NCI-H2107 treated with DMSO at 0.1 percent for 48 hours (cell line): ENCODE measurements at regions not wholly inside any gene's neighbourhood (a gene's known extent, or its start where the extent isn't known, plus 50 kb on each side); places are given as distances from the start of the nearest gene placed in this dataset.

Experiments used
- DNase-seq: peaks from one replicate; lab custom pipeline; 2025; ENCODE audit not compliant: unreplicated experiment; lab: John Stamatoyannopoulos, UW

DNA sequence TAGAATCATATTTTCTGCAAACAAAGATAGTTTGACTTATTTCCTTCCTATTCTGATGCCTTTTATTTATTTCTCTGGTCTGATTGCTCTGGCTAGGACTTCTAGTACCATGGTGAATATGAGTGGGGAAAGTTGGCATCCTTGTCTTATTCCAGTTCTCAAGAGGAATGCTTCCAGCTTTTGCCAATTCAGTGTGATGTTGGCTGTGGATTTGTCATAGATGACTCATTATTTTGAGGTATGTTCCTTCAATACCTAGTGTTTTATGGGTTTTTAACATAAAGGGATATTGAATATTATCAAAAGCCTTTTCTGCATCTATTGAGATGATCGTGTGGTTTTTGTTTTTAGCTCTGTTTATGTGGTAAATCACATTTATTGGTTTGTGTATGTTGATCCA is 139.4 kb upstream of the CNTN1 start:
- DNase-seq, result no peak

DNA sequence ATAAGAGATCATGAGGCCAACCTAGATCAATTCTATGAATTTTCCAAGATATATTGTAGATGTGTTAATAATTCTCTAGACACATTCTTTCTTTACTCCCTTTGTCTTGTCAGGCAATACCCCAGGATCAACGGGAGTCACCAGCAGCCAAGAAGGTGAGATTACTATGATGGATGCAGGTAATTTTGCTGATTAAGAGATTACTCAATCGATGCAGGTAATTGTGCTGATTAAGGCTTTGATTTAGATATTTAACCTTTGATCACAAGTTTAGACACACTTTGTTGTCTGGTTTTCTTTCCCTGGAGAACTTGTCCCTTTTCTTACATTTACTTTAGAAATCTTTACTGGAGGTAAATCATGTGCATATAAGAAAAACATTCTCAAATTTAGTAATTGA is 134.3 kb upstream of the CNTN1 start:
- no peak for DNase-seq

DNA sequence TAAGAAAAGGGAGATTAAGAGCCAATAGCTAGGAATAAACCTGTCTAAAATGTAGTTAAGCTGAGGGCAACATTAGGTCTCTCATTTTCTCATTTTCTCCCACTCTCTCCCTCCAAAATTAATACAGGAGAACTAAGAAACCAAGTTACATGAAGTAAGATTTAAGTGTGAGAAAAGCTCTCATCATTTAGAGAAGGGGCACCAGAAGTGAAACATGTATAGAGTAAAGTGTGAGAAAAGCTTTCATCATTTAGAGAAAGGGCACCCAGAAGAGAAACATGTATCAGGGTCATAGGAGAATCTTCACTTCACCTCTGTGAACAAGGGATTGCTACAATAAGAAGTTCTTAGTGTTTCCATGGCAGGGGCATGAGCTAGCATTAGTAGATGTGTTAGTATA is 132.4 kb upstream of the CNTN1 start:
- no peak for DNase-seq

DNA sequence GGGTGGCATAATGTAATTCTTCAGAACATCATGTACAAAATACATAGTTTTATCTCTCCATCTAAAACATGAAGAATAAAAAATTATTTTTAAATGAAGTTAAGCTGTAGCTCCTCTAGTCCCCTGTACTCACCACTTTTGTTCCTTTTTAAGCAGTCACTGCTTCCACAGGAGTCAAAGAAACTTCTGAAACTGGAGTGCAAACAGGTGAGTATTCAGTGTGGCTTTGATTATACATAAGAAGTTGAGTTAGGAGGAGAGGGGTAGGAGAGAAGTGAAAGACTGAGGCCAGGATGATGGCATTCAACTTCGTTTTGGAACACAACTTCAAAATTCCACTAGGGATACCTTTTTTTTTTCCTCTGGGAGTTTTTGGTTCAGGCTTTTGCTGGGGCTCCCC is 131.4 kb upstream of the CNTN1 start:
- DNase-seq, result no peak

DNA sequence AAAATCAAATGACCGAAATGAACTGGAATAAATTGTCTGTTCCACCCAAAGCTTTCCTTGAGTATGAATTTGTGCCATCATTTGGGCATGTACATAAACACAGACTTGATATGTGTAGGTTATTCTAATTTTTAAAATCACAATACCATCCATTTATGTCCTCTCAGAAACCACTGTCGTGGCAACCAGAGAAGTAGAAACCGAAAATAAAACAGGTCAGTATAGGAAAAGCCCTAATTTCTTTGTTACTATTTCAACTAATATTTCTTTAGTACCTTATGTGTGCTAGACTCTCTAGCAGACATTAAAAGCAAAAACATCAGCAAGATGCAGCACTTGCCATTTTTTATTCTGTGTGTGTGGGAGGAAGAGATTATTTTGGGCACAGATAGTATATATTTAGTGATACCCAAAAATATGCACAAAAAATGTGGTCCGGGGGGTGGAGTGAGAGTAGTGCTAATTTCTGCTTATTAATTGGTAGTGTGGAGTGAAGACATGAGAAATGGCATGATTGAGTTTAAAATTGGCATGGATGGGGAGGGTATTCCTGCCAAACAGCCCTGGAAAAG is 130.8 kb upstream of the CNTN1 start:
- no peak for DNase-seq

DNA sequence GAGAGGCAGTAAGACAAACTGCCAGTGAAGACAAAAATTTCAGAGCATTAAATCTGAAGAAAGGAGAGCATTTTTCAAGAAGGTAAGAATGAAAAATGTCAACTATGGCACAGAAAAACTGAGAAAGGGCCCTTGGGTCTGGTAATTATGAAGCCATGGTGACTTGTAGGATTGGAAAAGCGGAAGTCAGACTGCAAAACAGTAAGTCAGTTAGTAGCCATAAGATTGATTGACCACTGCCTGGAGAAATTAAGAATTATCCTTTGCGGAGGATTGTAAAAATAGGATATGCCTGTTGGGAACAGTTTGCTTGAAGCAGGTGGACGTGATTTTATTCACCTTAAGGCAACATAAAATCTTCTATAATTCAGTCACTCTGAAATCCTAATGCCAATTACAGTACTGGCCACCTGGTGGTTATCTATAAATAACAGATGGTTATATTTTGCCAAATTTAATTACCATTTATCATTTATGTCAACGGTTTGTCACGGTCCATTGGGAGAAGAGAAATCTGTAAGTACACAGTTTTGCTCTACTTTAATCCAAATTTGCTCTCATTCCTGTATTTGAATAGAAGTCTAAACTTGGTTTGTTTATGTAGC is 127.1 kb upstream of the CNTN1 start:
- no peak for DNase-seq

DNA sequence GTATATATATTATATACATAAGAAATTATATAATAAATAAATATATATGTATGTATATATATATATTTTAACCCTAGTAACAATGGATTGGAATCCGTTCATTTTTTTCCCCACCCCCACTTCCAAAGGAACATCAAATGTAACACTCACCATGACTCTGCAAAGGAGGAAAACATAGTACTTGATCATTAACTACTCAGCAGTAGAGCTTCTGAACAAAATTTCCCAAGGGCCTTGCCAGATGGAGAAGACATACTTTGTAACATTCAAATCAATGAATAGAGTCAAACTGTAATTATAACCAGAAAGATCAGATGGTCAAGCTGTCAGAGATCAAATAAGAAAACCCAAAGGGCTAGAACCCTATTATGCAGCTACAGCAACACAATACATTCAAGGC is 126.0 kb upstream of the CNTN1 start:
- DNase-seq, result no peak

DNA sequence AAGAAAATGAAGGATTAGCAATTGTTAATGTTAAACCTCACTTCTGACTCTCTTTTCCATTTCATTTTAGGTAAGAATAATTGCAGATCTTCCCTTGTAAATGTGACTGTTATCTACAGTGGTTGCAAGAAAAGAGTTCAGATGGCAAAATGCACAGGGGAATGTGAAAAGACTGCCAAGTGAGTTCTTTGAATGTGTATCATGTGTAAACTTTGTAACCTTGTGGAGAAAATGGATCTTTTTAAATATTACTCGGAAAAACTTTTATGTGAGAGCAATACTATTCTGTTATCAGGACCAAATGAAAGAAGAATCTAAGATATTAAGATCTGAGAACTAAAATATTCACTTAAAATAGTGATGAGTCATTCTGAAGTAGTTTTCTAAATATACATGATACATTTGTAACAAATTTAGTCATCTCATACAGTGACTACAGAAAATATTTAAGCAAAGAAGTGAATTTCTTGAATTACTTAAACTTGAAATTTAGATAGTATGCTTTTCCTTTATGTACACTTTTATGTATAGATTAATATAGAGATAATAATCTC is 122.5 kb upstream of the CNTN1 start:
- no peak for DNase-seq

DNA sequence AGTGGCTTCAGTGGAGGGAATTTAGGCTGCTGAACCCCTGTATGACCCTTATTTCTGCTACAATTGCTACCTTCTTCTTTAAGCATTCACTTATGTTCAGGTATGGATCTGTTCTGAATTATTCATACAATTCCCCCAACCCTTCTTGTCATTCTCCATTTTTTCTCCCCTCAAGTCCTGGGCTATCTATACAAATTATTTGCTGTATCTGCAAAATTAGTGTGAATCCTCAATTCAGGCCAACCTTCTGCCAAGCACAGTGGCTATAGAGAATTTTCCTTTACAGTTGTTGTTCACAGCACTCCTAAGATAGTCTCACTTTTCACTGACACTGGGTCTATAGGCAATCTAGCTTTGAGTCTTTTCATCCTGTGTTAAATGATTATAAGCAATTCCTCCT is 119.2 kb upstream of the CNTN1 start:
- DNase-seq, result no peak

DNA sequence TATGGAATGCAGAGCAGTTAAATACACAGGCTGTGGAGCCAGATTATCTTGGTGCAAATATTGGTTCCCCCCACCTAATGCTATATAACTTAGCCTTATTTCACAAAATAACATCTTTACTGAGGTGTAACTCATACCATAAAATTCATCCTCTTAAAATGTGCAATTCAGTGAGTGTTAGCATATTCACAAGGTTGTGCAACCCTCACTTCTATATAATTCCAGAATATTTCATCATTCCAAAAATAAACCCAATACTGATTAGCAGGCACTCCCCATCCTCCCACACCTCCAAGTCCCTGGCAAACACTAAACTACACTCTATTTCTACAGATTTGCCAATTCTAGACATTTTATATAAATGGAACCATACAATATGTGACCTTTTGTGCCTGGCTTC is 116.3 kb upstream of the CNTN1 start:
- no peak for DNase-seq

DNA sequence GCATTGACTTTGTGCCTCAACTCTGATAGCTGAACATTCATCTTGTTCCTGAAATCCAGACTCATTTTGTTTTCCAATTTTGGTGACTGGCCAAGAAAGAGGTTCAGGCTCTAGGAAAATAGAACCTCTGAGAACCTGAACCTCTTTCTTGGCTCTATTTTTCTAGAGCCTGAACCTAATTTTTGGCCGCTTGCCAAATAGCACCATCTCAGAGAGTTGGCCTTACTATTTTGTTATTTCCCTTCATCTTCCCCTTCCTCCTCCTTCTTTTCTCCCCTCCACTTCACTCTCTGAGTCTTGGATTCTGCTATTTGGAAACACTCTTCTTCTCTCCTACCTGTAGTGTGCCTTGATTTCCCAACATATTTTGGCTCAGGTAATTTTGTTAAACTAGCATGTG is 114.4 kb upstream of the CNTN1 start:
- no peak for DNase-seq

DNA sequence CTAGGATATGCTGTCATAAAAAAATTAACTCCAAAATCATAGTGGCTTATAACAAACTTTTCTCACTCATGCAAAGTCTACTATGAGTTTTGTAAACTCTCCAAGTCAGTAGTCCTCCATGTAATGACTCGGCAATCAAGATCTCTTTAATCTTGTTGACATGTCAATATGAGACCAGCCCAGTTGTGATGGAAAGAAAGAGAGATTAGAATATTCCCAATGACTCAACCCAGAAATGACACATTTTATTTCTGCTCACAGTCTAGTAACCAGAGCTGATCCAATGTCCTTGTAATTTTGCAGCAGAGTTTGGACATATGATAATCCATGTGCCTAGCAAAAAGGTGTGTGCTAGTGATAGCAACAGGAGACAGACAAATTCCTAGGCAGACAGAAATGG is 112.6 kb upstream of the CNTN1 start:
- DNase-seq, result no peak

DNA sequence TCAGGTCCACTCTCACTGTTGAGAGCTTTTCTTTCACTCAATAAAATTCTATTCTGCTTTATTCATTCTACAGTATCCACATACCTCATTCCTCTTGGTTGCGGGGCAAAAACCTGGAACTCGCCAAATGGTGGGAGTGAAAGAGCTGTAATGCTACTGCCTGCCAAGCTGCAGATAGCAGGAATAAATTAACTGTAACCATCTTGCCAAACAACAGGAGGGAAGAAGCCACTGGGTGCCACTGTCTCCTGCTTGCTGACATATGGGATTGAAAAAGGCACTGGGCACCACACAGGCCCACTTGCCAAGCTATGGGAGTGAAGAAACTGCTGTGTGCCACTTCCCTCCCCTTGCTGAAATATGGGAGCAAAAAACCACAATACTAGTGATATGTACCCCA is 111.9 kb upstream of the CNTN1 start:
- DNase-seq, result no peak

DNA sequence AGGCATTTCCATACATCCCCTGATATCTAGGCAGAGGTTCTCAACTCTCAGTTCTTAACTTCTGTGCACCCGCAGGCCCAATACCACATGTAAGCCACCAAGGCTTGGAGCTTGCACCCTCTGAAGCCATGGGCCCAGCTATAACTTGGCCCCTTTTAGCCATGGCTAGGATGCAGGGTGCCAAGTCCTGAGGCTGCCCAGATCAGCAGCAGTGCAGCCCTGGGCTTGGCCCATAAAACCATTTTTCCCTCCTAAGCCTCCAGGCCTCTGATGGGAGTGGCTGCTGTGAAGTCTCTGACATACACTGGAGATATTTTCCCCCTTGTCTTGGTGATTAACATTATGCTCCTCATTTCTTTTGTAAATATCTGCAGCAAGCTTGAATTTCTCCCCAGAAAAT is 110.3 kb upstream of the CNTN1 start:
- DNase-seq, result no peak

DNA sequence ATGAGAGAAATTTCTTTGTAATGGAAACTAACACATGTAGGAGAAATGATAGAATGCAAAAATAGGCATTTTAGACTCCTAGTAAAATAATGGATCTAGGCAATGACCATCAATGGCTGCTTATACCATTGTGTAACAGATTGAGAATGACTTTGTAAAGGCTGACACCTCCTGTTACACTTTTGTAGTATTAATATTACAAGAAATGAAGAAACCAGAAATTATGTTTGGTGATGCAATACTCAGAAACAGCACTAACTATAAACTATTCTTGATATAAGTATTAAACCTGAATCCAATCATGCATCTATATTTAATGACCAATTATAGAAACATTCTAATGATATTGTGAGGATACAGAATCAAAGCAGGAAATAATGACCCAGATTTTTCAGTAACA is 108.5 kb upstream of the CNTN1 start:
- no peak for DNase-seq

DNA sequence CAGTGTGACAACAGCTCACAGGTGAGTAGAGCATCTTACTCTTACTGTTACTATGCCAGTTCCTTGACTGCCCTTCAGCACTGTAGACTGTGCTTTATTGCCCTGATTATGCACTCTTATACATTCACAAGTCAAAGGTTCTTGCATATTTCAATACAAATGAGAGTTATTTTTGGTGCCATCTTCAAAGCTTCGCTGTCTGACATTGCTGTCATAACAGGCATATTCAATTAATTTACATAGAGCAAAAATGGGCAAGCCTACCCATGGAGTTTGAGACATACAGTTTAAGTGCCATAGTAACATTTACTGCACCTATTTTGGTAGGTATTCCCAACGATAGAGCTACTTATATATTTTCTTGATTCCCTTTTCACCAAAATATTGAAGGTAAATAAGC is 107.5 kb upstream of the CNTN1 start:
- DNase-seq, result no peak

DNA sequence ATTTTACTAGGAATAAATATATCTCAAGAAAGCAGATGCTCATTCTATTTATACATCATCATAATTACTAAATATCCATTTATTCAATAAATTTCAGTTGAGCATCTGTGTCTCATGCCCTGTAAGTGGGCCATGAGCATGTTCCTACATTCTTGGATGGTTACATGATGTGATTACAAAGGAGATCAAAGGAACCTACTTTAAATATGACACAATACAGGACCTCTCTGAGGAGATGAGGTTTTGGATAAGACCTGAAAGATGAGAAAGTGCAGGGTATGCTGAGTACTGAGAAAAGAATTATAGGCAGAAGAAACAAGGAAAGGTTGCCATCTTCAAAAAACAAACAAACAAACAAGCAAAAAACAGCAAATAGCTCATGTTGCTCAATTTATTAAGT is 105.4 kb upstream of the CNTN1 start:
- DNase-seq, result no peak

DNA sequence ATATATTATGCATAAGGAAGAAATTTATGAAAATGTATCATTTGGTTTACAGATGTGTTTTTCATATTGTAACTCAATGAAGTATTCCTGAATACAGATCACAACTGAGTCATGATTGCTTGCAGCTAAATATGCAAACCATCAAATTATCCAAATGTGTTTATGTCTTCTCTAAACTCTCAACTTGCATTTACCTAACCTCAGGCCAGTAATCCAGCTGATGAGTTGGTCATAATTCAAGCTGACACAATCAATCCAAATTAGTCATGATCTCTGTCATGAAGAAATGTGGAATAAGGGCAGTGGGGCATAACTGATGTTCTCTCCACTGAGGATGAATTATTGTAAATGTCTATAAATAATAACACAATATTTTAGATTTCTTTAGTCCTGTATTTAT is 104.8 kb upstream of the CNTN1 start:
- DNase-seq, result no peak

DNA sequence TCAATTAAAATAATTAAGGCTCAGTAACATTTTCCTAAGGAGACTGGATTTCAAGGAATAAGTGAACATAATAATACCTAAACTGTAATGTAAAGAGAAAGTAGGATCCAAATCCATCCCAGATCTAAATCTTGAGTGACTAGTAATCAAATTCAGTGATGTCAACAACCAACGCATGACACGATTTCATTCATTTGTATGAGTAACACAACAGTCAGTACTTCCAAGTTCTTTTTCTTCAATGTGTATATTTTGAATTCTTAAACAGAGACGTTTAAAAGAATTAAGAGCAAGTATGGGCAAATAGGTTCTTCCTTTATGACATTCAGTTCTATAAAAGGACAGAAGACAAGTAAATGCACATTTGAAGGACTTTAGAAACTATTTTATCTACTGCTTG is 104.3 kb upstream of the CNTN1 start:
- DNase-seq, result no peak

DNA sequence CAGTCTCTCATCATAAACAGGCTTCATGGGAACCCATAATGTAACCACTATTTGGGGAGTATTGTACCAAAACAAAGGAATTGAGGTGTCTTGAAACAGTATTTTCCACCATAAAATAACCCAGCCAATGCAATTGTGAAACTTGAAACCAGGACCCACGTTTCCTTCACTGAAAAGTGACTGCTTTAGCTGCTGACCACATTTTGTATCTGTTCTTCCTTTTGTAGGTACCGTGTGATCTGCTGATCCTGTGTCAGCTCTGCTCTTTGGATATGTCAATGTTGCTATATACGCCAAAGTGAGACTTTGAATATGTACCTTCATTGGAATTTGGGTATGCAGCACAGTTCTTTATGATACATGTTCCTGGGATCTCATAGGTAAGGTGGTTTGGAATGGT is 95.1 kb upstream of the CNTN1 start:
- no peak for DNase-seq

DNA sequence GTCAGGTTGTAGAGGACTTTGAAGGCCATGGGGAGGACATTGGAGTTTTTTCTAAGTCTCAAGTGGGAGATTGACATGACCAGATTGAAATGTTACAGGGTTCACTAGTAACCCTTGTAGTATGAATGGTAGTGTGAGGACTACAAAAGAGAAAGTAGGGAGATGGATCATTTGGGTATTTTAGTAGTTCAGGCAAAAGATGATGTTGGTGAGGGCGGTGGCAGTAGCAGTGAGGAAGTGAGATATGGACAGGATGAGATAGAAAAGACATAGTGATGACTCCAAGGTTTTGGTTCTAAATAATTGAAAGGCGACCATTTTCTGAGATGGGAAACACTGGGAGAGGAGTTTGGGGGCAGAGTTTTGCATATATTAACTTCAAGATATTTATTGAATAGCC is 94.2 kb upstream of the CNTN1 start:
- DNase-seq, result no peak

DNA sequence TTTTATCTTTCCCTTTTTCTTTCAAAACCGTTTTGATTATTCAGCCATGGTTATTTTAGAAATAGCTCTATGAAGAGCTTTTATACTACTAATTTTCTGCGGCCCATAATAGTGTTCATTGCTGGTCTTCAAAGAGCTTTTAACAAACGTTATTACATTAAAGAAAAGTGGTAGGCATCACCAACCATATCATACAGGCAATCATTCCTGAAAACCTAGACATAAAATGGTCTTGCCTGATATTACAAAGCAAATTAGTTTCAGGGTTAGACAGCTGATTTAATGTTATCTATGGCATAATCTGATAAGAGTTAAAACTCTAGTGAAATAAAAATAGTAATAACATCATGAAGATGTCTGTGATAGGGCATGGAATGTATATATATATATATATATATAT is 89.7 kb upstream of the CNTN1 start:
- DNase-seq, result no peak

DNA sequence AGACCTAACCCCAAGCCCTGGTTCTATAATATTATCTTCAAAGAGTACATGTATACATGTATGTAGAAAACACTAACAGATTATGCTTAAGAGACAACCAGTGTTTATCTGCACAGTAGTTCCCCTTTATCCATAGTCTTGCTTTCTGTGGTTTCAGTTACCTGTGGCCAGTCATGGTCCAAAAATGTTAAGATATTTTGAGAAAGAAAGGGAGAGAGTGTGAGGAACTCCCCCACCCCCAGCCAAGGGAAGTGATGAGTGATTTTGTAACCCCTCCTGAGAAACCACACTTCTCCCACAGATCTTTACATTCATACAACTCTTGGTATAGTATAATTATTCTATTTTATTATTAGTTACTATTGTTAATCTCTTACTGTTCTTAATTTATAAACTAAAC is 77.3 kb upstream of the CNTN1 start:
- DNase-seq, result no peak
